ENCODE measurements at regions not wholly inside any gene's neighbourhood (a gene's known extent, or its start where the extent isn't known, plus 50 kb on each side); places are given as distances from the start of the nearest gene placed in this dataset.

DNA sequence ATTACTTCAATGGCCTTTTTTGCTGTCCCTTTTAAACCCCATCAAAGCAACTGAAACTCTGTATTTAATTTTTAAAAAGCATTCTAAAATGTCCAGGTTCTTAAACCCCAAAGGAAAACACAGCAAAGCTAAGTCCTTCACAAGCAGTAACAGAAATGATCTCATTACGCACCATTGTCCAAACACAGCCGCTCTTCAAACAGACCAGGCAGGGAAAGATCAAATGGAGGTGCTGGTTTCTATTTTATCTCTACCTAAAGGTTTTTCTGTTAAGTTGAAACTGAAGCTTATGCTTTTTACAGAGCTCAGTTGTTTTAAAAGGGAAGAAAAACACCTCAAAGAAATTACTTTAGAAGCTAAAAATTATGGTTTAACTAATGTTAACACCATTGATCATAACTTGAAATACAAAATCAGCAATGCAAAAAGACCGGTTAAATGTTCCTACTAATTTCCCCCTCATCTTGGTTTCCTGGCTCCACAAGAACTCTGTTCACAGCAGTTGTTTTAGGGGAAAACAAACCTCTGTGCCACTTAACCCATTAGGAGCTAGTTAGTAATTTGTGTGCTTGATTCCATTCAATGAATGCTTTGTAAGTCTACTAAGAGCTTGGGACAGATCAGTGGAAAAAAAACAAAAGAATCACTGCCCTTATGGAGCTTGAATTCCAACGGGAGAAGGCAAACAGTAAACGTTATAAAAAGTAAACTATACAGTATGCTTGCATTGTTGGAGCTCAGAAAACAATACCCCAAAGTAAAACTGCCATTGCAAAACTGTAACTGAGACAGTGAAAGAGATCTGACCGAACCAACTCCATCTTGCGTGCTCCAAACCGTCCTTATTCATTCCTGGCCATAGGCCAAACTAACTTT lies 87.4 kb downstream of the CD24 start (continued):
- TF ChIP-seq, protein P1, sequence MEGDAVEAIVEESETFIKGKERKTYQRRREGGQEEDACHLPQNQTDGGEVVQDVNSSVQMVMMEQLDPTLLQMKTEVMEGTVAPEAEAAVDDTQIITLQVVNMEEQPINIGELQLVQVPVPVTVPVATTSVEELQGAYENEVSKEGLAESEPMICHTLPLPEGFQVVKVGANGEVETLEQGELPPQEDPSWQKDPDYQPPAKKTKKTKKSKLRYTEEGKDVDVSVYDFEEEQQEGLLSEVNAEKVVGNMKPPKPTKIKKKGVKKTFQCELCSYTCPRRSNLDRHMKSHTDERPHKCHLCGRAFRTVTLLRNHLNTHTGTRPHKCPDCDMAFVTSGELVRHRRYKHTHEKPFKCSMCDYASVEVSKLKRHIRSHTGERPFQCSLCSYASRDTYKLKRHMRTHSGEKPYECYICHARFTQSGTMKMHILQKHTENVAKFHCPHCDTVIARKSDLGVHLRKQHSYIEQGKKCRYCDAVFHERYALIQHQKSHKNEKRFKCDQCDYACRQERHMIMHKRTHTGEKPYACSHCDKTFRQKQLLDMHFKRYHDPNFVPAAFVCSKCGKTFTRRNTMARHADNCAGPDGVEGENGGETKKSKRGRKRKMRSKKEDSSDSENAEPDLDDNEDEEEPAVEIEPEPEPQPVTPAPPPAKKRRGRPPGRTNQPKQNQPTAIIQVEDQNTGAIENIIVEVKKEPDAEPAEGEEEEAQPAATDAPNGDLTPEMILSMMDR (IDR thresholded peaks at IDR 0.05 in 2 of 3, conservative IDR thresholded peaks at IDR 0.05 in 1 of 3; ENCODE audit: insufficient read depth in 2 of 3, low read depth in 1 of 3, low read length in 3 of 3), result no peak
- no peak for TF ChIP-seq TCF7 (IDR thresholded peaks at IDR 0.05; ENCODE audit: borderline replicate concordance)
- TF ChIP-seq, protein P2, sequence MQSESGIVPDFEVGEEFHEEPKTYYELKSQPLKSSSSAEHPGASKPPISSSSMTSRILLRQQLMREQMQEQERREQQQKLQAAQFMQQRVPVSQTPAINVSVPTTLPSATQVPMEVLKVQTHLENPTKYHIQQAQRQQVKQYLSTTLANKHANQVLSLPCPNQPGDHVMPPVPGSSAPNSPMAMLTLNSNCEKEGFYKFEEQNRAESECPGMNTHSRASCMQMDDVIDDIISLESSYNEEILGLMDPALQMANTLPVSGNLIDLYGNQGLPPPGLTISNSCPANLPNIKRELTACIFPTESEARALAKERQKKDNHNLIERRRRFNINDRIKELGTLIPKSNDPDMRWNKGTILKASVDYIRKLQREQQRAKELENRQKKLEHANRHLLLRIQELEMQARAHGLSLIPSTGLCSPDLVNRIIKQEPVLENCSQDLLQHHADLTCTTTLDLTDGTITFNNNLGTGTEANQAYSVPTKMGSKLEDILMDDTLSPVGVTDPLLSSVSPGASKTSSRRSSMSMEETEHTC (IDR thresholded peaks at IDR 0.05), result no peak
- no peak for TF ChIP-seq GATA2 (CRISPR knock-in tag; IDR thresholded peaks at IDR 0.05)
- no peak for TF ChIP-seq ZNF146 (CRISPR knock-in tag; IDR thresholded peaks at IDR 0.05; ENCODE audit: unreplicated experiment)
- peak; percentile 96 for TF ChIP-seq CXXC5 (CRISPR knock-in tag; IDR thresholded peaks at IDR 0.05)
- TF ChIP-seq, protein P3, sequence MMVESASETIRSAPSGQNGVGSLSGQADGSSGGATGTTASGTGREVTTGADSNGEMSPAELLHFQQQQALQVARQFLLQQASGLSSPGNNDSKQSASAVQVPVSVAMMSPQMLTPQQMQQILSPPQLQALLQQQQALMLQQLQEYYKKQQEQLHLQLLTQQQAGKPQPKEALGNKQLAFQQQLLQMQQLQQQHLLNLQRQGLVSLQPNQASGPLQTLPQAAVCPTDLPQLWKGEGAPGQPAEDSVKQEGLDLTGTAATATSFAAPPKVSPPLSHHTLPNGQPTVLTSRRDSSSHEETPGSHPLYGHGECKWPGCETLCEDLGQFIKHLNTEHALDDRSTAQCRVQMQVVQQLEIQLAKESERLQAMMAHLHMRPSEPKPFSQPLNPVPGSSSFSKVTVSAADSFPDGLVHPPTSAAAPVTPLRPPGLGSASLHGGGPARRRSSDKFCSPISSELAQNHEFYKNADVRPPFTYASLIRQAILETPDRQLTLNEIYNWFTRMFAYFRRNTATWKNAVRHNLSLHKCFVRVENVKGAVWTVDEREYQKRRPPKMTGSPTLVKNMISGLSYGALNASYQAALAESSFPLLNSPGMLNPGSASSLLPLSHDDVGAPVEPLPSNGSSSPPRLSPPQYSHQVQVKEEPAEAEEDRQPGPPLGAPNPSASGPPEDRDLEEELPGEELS (CRISPR knock-in tag; IDR thresholded peaks at IDR 0.05; ENCODE audit: borderline replicate concordance), result no peak
- TF ChIP-seq, protein P4, sequence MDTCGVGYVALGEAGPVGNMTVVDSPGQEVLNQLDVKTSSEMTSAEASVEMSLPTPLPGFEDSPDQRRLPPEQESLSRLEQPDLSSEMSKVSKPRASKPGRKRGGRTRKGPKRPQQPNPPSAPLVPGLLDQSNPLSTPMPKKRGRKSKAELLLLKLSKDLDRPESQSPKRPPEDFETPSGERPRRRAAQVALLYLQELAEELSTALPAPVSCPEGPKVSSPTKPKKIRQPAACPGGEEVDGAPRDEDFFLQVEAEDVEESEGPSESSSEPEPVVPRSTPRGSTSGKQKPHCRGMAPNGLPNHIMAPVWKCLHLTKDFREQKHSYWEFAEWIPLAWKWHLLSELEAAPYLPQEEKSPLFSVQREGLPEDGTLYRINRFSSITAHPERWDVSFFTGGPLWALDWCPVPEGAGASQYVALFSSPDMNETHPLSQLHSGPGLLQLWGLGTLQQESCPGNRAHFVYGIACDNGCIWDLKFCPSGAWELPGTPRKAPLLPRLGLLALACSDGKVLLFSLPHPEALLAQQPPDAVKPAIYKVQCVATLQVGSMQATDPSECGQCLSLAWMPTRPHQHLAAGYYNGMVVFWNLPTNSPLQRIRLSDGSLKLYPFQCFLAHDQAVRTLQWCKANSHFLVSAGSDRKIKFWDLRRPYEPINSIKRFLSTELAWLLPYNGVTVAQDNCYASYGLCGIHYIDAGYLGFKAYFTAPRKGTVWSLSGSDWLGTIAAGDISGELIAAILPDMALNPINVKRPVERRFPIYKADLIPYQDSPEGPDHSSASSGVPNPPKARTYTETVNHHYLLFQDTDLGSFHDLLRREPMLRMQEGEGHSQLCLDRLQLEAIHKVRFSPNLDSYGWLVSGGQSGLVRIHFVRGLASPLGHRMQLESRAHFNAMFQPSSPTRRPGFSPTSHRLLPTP (IDR thresholded peaks at IDR 0.05; ENCODE audit: borderline replicate concordance, extremely low read depth, insufficient read length), result no peak
- TF ChIP-seq JUNB (CRISPR knock-in tag; conservative IDR thresholded peaks at IDR 0.05), result no peak
- TF ChIP-seq, protein P5, sequence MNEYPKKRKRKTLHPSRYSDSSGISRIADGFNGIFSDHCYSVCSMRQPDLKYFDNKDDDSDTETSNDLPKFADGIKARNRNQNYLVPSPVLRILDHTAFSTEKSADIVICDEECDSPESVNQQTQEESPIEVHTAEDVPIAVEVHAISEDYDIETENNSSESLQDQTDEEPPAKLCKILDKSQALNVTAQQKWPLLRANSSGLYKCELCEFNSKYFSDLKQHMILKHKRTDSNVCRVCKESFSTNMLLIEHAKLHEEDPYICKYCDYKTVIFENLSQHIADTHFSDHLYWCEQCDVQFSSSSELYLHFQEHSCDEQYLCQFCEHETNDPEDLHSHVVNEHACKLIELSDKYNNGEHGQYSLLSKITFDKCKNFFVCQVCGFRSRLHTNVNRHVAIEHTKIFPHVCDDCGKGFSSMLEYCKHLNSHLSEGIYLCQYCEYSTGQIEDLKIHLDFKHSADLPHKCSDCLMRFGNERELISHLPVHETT (CRISPR knock-in tag; conservative IDR thresholded peaks at IDR 0.05 in 1 of 2, IDR thresholded peaks at IDR 0.05 in 1 of 2), result peak in 1 of 2 experiments; percentile 93; a peak in 2 of 4 replicates
- no peak for TF ChIP-seq HDAC3 (IDR thresholded peaks at IDR 0.05; ENCODE audit: borderline replicate concordance, partially characterized antibody)
- TF ChIP-seq TSC22D4 (tag; IDR thresholded peaks at IDR 0.05), result no peak
- TF ChIP-seq POLR2AphosphoS5 (IDR thresholded peaks at IDR 0.05; ENCODE audit: control insufficient read depth, insufficient read depth, low read depth, low read length), result no peak
- TF ChIP-seq, protein P6, sequence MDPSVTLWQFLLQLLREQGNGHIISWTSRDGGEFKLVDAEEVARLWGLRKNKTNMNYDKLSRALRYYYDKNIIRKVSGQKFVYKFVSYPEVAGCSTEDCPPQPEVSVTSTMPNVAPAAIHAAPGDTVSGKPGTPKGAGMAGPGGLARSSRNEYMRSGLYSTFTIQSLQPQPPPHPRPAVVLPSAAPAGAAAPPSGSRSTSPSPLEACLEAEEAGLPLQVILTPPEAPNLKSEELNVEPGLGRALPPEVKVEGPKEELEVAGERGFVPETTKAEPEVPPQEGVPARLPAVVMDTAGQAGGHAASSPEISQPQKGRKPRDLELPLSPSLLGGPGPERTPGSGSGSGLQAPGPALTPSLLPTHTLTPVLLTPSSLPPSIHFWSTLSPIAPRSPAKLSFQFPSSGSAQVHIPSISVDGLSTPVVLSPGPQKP (CRISPR knock-in tag; IDR thresholded peaks at IDR 0.05), result no peak

Data from K562 (cell line).